Stomach (tissue), 4 donors: ENCODE measurements at regions not wholly inside any gene's neighbourhood (a gene's known extent, or its start where the extent isn't known, plus 50 kb on each side); places are given as distances from the start of the nearest gene placed in this dataset.

Experiments
- EP300 ChIP-seq: sonication (generic); formaldehyde crosslinking; IDR thresholded peaks from one replicate; pipeline ENCODE4 v1.6.1; 2017; ENCODE audit warnings: antibody characterized with exemption
- POLR2A ChIP-seq, 4 donors: fragments of 450-650 bp; IDR thresholded peaks; one replicate each; pipeline ENCODE4 v1.6.1; 2016; ENCODE audit warnings: antibody characterized with exemption in 4 of 4, control low read depth in 2 of 4, mild to moderate bottlenecking in 1 of 4, moderate library complexity in 1 of 4
- POLR2AphosphoS5 ChIP-seq, 3 donors: sonication (generic); formaldehyde crosslinking; IDR thresholded peaks; one replicate each; pipeline ENCODE4 v1.6.1; 2016; ENCODE audit warnings: antibody characterized with exemption in 3 of 3
- TF ChIP-seq, protein P1 (sequence below), 7 experiments: fragments of 450-650 bp in 4 of 7; fragments of 200-600 bp in 3 of 7; sonication (generic) in 3 of 7; IDR thresholded peaks; one replicate each; pipeline ENCODE4 v1.5.1; 2016 to 2019; ENCODE audit warnings: antibody characterized with exemption in 7 of 7, control low read depth in 2 of 7, mild to moderate bottlenecking in 1 of 7

DNA sequence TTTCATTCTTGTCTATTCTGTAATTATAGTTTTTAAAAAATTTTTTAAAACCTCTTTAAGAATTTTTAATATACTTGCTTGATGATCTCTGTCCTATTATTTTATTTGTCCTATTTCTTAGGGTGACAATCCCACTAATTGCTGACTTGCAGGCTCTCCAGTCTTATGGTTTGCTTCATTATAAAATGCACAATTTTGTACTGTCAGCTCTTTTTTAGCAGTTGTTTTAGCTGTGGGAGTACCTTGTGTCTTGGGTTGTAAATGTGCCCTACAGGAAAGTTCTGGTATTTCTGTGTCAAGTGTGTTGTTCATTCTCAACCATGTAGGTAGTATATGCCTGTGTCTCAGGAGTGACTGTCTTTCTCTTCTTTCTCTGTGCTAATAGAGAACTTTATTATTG is 118.2 kb upstream of the IL15 start:
- TF ChIP-seq, protein P1, sequence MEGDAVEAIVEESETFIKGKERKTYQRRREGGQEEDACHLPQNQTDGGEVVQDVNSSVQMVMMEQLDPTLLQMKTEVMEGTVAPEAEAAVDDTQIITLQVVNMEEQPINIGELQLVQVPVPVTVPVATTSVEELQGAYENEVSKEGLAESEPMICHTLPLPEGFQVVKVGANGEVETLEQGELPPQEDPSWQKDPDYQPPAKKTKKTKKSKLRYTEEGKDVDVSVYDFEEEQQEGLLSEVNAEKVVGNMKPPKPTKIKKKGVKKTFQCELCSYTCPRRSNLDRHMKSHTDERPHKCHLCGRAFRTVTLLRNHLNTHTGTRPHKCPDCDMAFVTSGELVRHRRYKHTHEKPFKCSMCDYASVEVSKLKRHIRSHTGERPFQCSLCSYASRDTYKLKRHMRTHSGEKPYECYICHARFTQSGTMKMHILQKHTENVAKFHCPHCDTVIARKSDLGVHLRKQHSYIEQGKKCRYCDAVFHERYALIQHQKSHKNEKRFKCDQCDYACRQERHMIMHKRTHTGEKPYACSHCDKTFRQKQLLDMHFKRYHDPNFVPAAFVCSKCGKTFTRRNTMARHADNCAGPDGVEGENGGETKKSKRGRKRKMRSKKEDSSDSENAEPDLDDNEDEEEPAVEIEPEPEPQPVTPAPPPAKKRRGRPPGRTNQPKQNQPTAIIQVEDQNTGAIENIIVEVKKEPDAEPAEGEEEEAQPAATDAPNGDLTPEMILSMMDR (IDR thresholded peaks at IDR 0.05): no peak
- no peak for TF ChIP-seq POLR2AphosphoS5 (IDR thresholded peaks at IDR 0.05)
- TF ChIP-seq EP300: no peak
- no peak for TF ChIP-seq POLR2A (IDR thresholded peaks at IDR 0.05)
